ENCODE measurements at regions not wholly inside any gene's neighbourhood (a gene's known extent, or its start where the extent isn't known, plus 50 kb on each side); places are given as distances from the start of the nearest gene placed in this dataset.

- Histone ChIP-seq H3K36me3 (ENCODE audit: control insufficient read depth in 2 of 2, insufficient read depth in 2 of 2, low read length in 2 of 2) (no peaks in the 10 kb centered on the region), H3K27ac (ENCODE audit: low read depth in 2 of 2, low read length in 2 of 2) (peak overlapping the region; percentile 38 to 65), H3K9me3 (ENCODE audit: control insufficient read depth in 2 of 2, low read length in 2 of 2) (no peaks in the 10 kb centered on the region), H3K4me1 (ENCODE audit: control insufficient read depth in 2 of 2, insufficient read depth in 2 of 2, low read length in 2 of 2) (peaks cover 17 to 34% of the 10 kb centered on the region in 2 donors), H3K4me3 (ENCODE audit: low read length in 2 of 2) (no peak overlapping the region), H3K27me3 (ENCODE audit: control insufficient read depth in 2 of 2, insufficient read depth in 2 of 2, low read length in 2 of 2) (no peaks in the 10 kb centered on the region), H3K9ac (ENCODE audit: low read depth in 1 of 2, low read length in 2 of 2) (no peak overlapping the region)
Measured at GRCh38 chr3:177281292-177282118, 84.2 kb upstream of the TBL1XR1 start.

DNA sequence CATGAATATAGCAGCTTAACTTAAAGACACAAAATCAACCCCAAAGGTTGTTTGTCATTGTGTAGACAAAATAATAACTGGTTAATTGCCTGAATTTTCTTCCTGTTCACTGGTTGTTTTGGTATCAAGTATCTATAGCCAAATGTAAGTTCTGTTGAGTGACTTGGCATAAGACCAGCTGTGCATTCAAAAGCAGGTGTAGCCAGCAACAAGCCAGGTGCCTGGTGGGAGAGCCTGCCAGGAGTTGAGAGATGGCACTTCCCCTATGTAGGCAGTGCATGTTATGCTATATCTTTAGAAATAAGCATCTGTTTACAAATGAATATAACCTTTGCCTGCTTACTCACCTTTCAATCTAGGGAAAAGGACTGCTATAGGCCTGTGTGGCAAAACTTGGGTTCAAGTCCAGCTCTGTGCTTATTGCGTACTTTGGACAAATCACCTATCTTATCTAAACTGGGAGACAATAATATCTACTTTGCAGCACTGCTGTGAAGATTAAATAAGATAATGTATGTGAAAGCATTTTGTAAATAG lies 84.9 kb upstream of the TBL1XR1 start:
- H3K9ac ChIP-seq (ENCODE audit: low read depth in 1 of 2, low read length in 2 of 2), result no peak overlapping the region
- peaks cover 17 to 41% of the 10 kb centered on the region in 2 donors for H3K4me1 ChIP-seq (ENCODE audit: control insufficient read depth in 2 of 2, insufficient read depth in 2 of 2, low read length in 2 of 2)

GRCh38 chr3:177283983-177284382 lies 86.7 kb upstream of the TBL1XR1 start:
- Histone ChIP-seq H3K27ac (ENCODE audit: low read depth in 2 of 2, low read length in 2 of 2) (peak overlapping the region in 1 of 2 donors; percentile 15), H3K9me3 (ENCODE audit: control insufficient read depth in 2 of 2, low read length in 2 of 2) (no peaks in the 10 kb centered on the region), H3K4me1 (ENCODE audit: control insufficient read depth in 2 of 2, insufficient read depth in 2 of 2, low read length in 2 of 2) (peaks cover 17 to 44% of the 10 kb centered on the region in 2 donors), H3K36me3 (ENCODE audit: control insufficient read depth in 2 of 2, insufficient read depth in 2 of 2, low read length in 2 of 2) (no peaks in the 10 kb centered on the region), H3K4me3 (ENCODE audit: low read length in 2 of 2) (no peak overlapping the region), H3K9ac (ENCODE audit: low read depth in 1 of 2, low read length in 2 of 2) (no peak overlapping the region), H3K27me3 (ENCODE audit: control insufficient read depth in 2 of 2, insufficient read depth in 2 of 2, low read length in 2 of 2) (no peaks in the 10 kb centered on the region)

More for the DNA sequence above, 84.9 kb upstream of the TBL1XR1 start:
- no peak overlapping the region for H3K4me3 ChIP-seq (ENCODE audit: low read length in 2 of 2)
- no peaks in the 10 kb centered on the region for H3K9me3 ChIP-seq (ENCODE audit: control insufficient read depth in 2 of 2, low read length in 2 of 2)
- no peaks in the 10 kb centered on the region for H3K36me3 ChIP-seq (ENCODE audit: control insufficient read depth in 2 of 2, insufficient read depth in 2 of 2, low read length in 2 of 2)
- H3K27me3 ChIP-seq (ENCODE audit: control insufficient read depth in 2 of 2, insufficient read depth in 2 of 2, low read length in 2 of 2), result no peaks in the 10 kb centered on the region
- peak overlapping the region; percentile 38 to 65 for H3K27ac ChIP-seq (ENCODE audit: low read depth in 2 of 2, low read length in 2 of 2)

DNA sequence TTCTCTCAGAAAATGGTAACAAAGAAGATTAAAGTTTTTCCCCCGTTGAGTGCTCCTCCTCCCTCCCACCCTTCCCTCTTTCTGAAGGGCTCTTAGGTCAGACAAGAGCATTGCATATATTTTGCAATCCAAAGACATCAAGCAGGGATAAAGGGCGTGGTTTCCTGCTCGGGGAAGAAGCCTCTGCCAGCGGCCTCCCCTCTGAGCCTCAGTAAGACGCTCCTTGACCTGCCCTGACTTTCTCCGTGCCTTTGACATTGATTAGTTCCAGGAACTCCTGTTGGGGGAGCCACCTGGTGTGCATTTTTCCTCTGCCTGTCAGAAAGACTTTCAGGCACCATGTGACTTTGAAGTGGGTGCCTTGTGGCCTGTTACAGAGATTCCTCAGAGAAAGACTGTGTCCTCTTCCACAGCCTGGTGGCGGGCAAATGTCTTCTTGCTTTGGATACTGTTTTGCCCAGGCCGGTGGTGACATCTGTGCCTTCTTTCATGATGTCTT lies 87.2 kb upstream of the TBL1XR1 start:
- no peaks in the 10 kb centered on the region for H3K27me3 ChIP-seq (ENCODE audit: control insufficient read depth in 2 of 2, insufficient read depth in 2 of 2, low read length in 2 of 2)
- no peak overlapping the region for H3K4me3 ChIP-seq (ENCODE audit: low read length in 2 of 2)
- H3K36me3 ChIP-seq (ENCODE audit: control insufficient read depth in 2 of 2, insufficient read depth in 2 of 2, low read length in 2 of 2), result no peaks in the 10 kb centered on the region
- H3K27ac ChIP-seq (ENCODE audit: low read depth in 2 of 2, low read length in 2 of 2), result peak overlapping the region; percentile 27
- no peaks in the 10 kb centered on the region for H3K9me3 ChIP-seq (ENCODE audit: control insufficient read depth in 2 of 2, low read length in 2 of 2)
- H3K4me1 ChIP-seq (ENCODE audit: control insufficient read depth in 2 of 2, insufficient read depth in 2 of 2, low read length in 2 of 2), result peaks cover 17 to 41% of the 10 kb centered on the region in 2 donors
- no peak overlapping the region for H3K9ac ChIP-seq (ENCODE audit: low read depth in 1 of 2, low read length in 2 of 2)

GRCh38 chr3:177286034-177286433 lies 88.8 kb upstream of the TBL1XR1 start:
- H3K9ac ChIP-seq (ENCODE audit: low read depth in 1 of 2, low read length in 2 of 2), result no peak overlapping the region
- H3K4me1 ChIP-seq (ENCODE audit: control insufficient read depth in 2 of 2, insufficient read depth in 2 of 2, low read length in 2 of 2), result peaks cover 19 to 40% of the 10 kb centered on the region in 2 donors
- H3K27ac ChIP-seq (ENCODE audit: low read depth in 2 of 2, low read length in 2 of 2), result peak overlapping the region; percentile 59 to 67
- H3K27me3 ChIP-seq (ENCODE audit: control insufficient read depth in 2 of 2, insufficient read depth in 2 of 2, low read length in 2 of 2), result no peaks in the 10 kb centered on the region
- no peaks in the 10 kb centered on the region for H3K36me3 ChIP-seq (ENCODE audit: control insufficient read depth in 2 of 2, insufficient read depth in 2 of 2, low read length in 2 of 2)
- H3K4me3 ChIP-seq (ENCODE audit: low read length in 2 of 2), result no peak overlapping the region
- no peaks in the 10 kb centered on the region for H3K9me3 ChIP-seq (ENCODE audit: control insufficient read depth in 2 of 2, low read length in 2 of 2)

DNA sequence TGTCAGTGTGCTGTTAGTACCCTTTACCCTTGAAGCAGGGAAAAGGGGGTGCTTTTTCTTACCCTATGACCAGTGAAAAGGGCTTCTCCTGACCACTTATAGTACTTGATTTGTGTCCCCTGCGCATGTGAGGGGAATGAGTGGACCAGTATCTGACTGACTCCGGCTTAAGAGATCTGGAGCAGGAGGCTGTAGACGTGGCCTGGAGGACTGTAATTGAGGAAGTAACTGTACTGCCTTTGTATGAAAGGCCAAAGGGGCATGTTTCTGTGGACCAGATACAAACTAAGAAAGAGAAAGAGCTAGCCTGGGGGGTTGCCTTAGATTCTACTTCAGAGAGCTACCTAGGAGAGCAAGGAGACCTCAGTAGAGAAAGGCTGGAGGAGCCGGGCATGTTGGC lies 89.9 kb upstream of the TBL1XR1 start:
- Histone ChIP-seq H3K27me3 (ENCODE audit: control insufficient read depth in 2 of 2, insufficient read depth in 2 of 2, low read length in 2 of 2) (no peaks in the 10 kb centered on the region), H3K9me3 (ENCODE audit: control insufficient read depth in 2 of 2, low read length in 2 of 2) (no peaks in the 10 kb centered on the region), H3K4me1 (ENCODE audit: control insufficient read depth in 2 of 2, insufficient read depth in 2 of 2, low read length in 2 of 2) (peaks cover 13 to 34% of the 10 kb centered on the region in 2 donors), H3K9ac (ENCODE audit: low read depth in 1 of 2, low read length in 2 of 2) (peak overlapping the region in 1 of 2 donors; percentile 52), H3K27ac (ENCODE audit: low read depth in 2 of 2, low read length in 2 of 2) (peak overlapping the region; percentile 58 to 80), H3K36me3 (ENCODE audit: control insufficient read depth in 2 of 2, insufficient read depth in 2 of 2, low read length in 2 of 2) (no peaks in the 10 kb centered on the region), H3K4me3 (ENCODE audit: low read length in 2 of 2) (no peak overlapping the region)

GRCh38 chr3:177290633-177291032 lies 93.4 kb upstream of the TBL1XR1 start:
- no peaks in the 10 kb centered on the region for H3K9me3 ChIP-seq (ENCODE audit: control insufficient read depth in 2 of 2, low read length in 2 of 2)
- no peaks in the 10 kb centered on the region for H3K27me3 ChIP-seq (ENCODE audit: control insufficient read depth in 2 of 2, insufficient read depth in 2 of 2, low read length in 2 of 2)
- peaks cover 13 to 30% of the 10 kb centered on the region in 2 donors for H3K4me1 ChIP-seq (ENCODE audit: control insufficient read depth in 2 of 2, insufficient read depth in 2 of 2, low read length in 2 of 2)
- H3K27ac ChIP-seq (ENCODE audit: low read depth in 2 of 2, low read length in 2 of 2), result no peak overlapping the region
- H3K36me3 ChIP-seq (ENCODE audit: control insufficient read depth in 2 of 2, insufficient read depth in 2 of 2, low read length in 2 of 2), result no peaks in the 10 kb centered on the region
- H3K4me3 ChIP-seq (ENCODE audit: low read length in 2 of 2), result no peak overlapping the region
- H3K9ac ChIP-seq (ENCODE audit: low read depth in 1 of 2, low read length in 2 of 2), result no peak overlapping the region

DNA sequence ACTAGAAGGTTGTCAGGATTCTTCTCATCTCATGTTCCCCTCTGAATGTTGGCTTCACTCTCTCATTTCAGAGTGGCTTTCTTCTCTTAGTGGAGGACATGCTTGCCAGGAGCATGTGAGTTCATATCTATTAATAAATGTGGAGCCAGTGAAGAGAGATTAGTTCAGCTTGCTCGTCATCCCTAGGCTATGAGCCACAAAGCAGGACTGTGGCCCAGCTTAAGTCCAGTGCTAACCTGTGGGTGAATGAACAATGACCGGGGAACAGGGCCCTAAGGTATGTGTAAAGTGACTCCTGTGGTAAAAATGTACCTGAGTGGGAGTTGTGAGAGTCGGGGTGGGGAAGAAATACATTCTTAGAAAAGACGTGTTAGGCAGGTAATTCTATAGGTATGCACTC lies 96.9 kb upstream of the TBL1XR1 start:
- H3K36me3 ChIP-seq (ENCODE audit: control insufficient read depth in 2 of 2, insufficient read depth in 2 of 2, low read length in 2 of 2), result no peaks in the 10 kb centered on the region
- H3K4me1 ChIP-seq (ENCODE audit: control insufficient read depth in 2 of 2, insufficient read depth in 2 of 2, low read length in 2 of 2), result peaks cover 10 to 22% of the 10 kb centered on the region in 2 donors

DNA sequence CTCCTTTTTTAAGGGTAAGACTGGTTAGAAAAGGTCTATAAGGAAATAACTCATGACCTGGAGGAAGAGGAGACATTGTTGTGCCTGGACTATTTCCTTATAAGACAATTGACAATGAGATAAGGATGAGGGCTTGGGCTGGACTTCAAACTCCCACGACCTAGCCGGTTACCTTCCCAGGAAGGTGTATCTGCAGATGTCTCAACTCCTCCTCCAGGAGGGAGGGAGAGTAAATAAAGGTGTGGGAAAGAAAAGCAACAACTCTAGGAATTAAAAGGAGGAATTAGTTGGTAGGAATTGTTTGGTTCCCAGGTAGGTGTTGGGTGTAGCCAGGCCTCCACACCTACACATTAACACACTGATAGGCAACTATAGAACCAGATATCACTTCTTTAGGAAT lies 97.8 kb upstream of the TBL1XR1 start:
- Histone ChIP-seq H3K9me3 (ENCODE audit: control insufficient read depth in 2 of 2, low read length in 2 of 2) (no peaks in the 10 kb centered on the region), H3K27ac (ENCODE audit: low read depth in 2 of 2, low read length in 2 of 2) (peak overlapping the region; percentile 88 to 93), H3K27me3 (ENCODE audit: control insufficient read depth in 2 of 2, insufficient read depth in 2 of 2, low read length in 2 of 2) (no peaks in the 10 kb centered on the region), H3K36me3 (ENCODE audit: control insufficient read depth in 2 of 2, insufficient read depth in 2 of 2, low read length in 2 of 2) (no peaks in the 10 kb centered on the region), H3K4me3 (ENCODE audit: low read length in 2 of 2) (no peak overlapping the region), H3K4me1 (ENCODE audit: control insufficient read depth in 2 of 2, insufficient read depth in 2 of 2, low read length in 2 of 2) (peaks cover 11 to 25% of the 10 kb centered on the region in 2 donors), H3K9ac (ENCODE audit: low read depth in 1 of 2, low read length in 2 of 2) (peak overlapping the region in 1 of 2 donors; percentile 63)

More for the DNA sequence above, 96.9 kb upstream of the TBL1XR1 start:
- peak overlapping the region; percentile 86 to 93 for H3K27ac ChIP-seq (ENCODE audit: low read depth in 2 of 2, low read length in 2 of 2)
- H3K9ac ChIP-seq (ENCODE audit: low read depth in 1 of 2, low read length in 2 of 2), result peak overlapping the region in 1 of 2 donors; percentile 47
- H3K9me3 ChIP-seq (ENCODE audit: control insufficient read depth in 2 of 2, low read length in 2 of 2), result no peaks in the 10 kb centered on the region
- no peaks in the 10 kb centered on the region for H3K27me3 ChIP-seq (ENCODE audit: control insufficient read depth in 2 of 2, insufficient read depth in 2 of 2, low read length in 2 of 2)
- H3K4me3 ChIP-seq (ENCODE audit: low read length in 2 of 2), result no peak overlapping the region

DNA sequence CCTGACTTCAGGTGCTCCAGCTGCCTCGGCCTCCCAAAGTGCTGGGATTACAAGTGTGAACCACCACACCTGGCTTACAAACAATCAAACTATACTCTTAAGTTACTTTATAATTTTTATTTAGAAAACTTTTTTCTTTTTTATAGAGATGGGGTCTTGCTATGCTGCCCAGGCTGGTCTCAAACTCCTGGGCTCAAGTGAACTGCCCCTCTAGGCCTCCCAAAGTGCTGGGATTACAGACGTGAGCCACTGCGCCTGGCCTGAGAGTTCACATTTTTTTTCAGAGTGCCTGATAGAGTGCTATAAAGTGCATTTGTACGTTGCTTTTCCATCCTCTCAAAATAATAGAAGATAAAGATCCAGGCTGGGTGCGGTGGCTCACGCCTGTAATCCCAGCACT lies 102.0 kb upstream of the TBL1XR1 start:
- peaks cover 14 to 41% of the 10 kb centered on the region in 2 donors for H3K4me1 ChIP-seq (ENCODE audit: control insufficient read depth in 2 of 2, insufficient read depth in 2 of 2, low read length in 2 of 2)
- no peaks in the 10 kb centered on the region for H3K9me3 ChIP-seq (ENCODE audit: control insufficient read depth in 2 of 2, low read length in 2 of 2)
- H3K27ac ChIP-seq (ENCODE audit: low read depth in 2 of 2, low read length in 2 of 2), result peak overlapping the region; percentile 96
- H3K4me3 ChIP-seq (ENCODE audit: low read length in 2 of 2), result no peak overlapping the region
- peak overlapping the region in 1 of 2 donors; percentile 57 for H3K9ac ChIP-seq (ENCODE audit: low read depth in 1 of 2, low read length in 2 of 2)
- H3K27me3 ChIP-seq (ENCODE audit: control insufficient read depth in 2 of 2, insufficient read depth in 2 of 2, low read length in 2 of 2), result no peaks in the 10 kb centered on the region
- H3K36me3 ChIP-seq (ENCODE audit: control insufficient read depth in 2 of 2, insufficient read depth in 2 of 2, low read length in 2 of 2), result no peaks in the 10 kb centered on the region
